Activated T-cell treated with anti-CD3 and anti-CD28 coated beads, Interleukin-2, amount 50 U/mL, for 4 hours (primary cell): ENCODE measurements at regions not wholly inside any gene's neighbourhood (a gene's known extent, or its start where the extent isn't known, plus 50 kb on each side); places are given as distances from the start of the nearest gene placed in this dataset.
"Not testable (repeated sequence)": the region's sequence is repeated elsewhere in the genome, so short reads cannot be mapped to it uniquely, and the experiment has no call there.

ENCODE experiments used
- ATAC-seq, 2 donors: fragments of 200-7000 bp; cut with Tn5 transposase; one replicate each; pipeline ENCODE4 v1.10.0; 2021
- DNase-seq: peaks from one replicate; pipeline ENCODE4 v3.0.0-alpha.2; 2020
- H3K27me3 Mint-ChIP-seq: one replicate; pipeline ENCODE4 v1.8.0; 2021; ENCODE audit warnings: low read depth, mixed read lengths
- H3K36me3 Mint-ChIP-seq: one replicate; pipeline ENCODE4 v1.8.0; 2022; ENCODE audit warnings: mixed read lengths; ENCODE audit not compliant: insufficient read depth
- H3K4me1 Mint-ChIP-seq: one replicate; pipeline ENCODE4 v1.8.0; 2021; ENCODE audit warnings: low read depth, mixed read lengths
- H3K4me3 Mint-ChIP-seq: one replicate; pipeline ENCODE4 v1.8.0; 2021; ENCODE audit warnings: mild to moderate bottlenecking, moderate library complexity, mixed read lengths
- H3K9me3 Mint-ChIP-seq: one replicate; pipeline ENCODE4 v1.8.0; 2021; ENCODE audit warnings: mixed read lengths

DNA sequence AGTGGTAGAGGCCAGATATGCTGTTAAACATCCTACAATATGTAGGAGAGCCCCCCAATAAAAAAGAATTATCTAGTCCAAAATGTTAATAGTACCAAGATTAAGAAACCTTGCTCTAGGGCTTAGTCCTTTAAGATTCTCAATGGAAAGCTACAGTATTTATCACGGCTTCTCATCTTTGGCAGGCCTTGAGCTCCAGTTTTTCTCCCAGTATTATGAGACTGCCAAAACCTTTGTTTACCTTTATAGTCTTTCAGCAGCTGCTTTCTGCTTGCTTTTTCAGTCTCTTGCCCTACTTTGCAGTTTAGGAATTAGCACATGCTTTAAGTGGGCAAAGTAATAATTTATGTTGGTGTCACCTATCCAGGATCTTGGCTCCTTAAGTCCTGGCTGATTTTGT is 59.7 kb downstream of the NHLRC1 start:
- no peaks in the 10 kb centered on the region for H3K36me3 Mint-ChIP-seq
- H3K4me1 Mint-ChIP-seq = no peaks in the 10 kb centered on the region

DNA sequence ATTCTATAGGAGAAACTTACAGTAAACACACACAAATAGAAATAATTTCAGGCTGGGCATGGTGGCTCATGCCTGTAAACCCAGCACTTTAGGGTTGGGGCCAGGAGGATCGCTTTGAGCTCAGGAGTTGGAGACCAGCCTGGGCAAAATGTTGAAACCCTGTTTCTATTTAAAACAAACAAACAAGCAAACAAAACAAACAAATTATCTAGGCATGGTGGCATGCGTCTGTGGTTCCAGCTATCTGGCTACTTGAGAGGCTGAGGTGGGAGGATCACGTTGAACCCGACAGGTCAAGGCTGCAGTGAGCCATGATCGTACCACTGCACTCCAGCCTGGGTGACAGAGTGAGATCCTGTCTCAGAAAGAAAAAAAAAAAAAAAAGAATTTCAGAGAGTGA is 64.0 kb downstream of the NHLRC1 start:
- Mint-ChIP-seq H3K9me3 (peaks cover 4% of the 10 kb centered on the region), H3K4me3 (no peak overlapping the region), H3K36me3 (no peaks in the 10 kb centered on the region), H3K4me1 (no peaks in the 10 kb centered on the region), H3K27me3 (peaks cover 4% of the 10 kb centered on the region)
- no peak for DNase-seq
- ATAC-seq = no peak

More for the DNA sequence above, 59.7 kb downstream of the NHLRC1 start:
- Mint-ChIP-seq H3K27me3 (peaks cover 5% of the 10 kb centered on the region), H3K9me3 (peaks cover 4% of the 10 kb centered on the region), H3K4me3 (no peak overlapping the region)
- DNase-seq (no peak), ATAC-seq (no peak)

DNA sequence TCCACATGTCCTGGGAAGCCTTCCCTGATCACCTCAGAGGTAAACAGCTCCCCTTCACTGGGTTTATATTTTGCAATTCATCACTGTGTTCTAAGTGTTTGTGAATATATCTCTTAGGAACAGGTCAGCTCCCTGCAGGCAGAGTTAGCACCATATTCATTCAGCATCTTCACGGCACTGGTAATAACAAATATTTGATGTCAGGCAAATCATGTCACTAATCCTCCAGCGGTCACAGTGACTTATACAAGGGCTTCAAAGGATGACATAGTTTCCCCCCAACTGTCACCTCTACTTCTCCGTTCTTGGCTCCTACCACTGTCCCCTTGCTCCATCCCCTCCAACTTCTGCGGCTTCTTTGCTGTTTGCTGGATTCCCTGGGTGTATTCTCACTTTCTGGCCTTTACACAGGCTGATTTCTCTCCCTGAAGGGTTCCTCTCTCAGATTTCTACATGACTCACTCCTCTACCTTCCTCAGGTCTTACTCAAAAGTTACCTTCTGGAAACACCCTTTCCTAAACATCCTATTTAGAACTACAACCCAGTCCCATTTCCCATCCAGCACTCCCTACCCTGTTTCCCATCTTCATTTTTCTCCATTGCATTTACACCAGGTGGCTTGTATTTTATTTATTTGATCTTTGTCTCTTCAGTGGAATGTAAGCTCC is 66.6 kb downstream of the NHLRC1 start:
- Mint-ChIP-seq H3K9me3 (no peaks in the 10 kb centered on the region), H3K4me1 (no peaks in the 10 kb centered on the region), H3K27me3 (peaks cover 7% of the 10 kb centered on the region), H3K36me3 (no peaks in the 10 kb centered on the region), H3K4me3 (no peak overlapping the region)
- DNase-seq (no peak), ATAC-seq (no peak)

DNA sequence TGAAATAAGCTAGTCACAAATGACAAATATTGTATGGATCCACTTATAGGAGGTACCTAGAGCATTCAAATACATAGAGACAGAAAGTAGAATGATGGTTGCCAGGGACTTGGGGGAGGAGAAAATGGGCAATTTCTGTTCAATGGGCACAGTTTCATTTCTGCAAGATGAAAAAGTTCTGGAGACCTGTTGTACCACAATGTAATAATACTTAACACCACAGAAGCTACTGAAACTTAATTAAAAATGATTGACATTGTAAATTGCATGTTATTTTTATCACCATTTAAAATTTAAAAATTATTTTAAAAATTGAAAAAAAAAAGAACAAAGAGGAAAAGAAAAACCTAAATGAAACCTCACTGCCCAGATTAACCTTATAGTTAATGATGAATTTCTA is 67.4 kb downstream of the NHLRC1 start:
- H3K4me1 Mint-ChIP-seq = no peaks in the 10 kb centered on the region
- H3K9me3 Mint-ChIP-seq = no peaks in the 10 kb centered on the region
- ATAC-seq (no peak), DNase-seq (no peak)
- no peak overlapping the region for H3K4me3 Mint-ChIP-seq
- peaks cover 7% of the 10 kb centered on the region for H3K27me3 Mint-ChIP-seq
- no peaks in the 10 kb centered on the region for H3K36me3 Mint-ChIP-seq

DNA sequence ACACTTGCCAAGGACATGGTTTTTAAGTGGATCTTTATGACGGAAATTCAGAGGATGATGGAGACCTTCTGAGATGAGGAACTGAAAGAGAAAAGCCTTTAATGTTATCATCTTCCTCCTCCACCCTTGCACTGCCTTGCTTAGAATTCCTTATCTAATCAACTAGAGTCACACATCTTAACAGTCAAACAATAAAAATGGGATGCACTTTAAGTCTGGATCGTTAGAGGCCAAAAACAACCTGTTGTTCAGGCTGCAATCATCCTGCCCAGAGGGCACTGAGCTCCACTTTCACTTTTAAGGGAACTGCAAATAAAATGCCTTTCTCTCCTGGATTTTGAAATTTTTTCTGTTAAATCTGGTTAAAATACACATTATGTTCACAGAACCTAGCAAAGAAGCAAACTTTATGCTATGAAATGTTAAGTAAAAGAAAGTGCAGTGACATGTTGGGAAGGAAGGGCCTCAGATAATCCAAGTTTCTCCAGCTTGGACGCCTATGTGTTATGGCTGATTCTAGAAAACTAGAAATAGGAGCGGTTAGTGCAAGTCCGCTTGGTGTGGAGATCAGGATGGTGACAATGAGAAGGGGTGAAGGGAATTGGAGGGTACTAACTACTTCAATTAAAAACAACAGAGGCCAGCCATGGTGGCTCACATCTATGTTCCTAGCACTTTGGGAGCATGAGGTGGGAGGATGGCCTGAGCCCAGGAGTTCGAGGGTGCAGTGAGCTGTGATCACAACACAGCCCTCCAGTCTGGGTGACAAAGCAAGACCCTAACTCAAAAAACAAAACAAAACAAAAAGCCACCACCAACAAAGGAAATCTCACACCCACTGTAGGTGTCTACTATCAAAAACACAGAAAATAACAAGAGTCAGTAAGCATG is 66.4 kb upstream of the KIF13A start:
- Mint-ChIP-seq H3K9me3 (no peaks in the 10 kb centered on the region), H3K4me3 (no peak overlapping the region)
- DNase-seq = no peak

DNA sequence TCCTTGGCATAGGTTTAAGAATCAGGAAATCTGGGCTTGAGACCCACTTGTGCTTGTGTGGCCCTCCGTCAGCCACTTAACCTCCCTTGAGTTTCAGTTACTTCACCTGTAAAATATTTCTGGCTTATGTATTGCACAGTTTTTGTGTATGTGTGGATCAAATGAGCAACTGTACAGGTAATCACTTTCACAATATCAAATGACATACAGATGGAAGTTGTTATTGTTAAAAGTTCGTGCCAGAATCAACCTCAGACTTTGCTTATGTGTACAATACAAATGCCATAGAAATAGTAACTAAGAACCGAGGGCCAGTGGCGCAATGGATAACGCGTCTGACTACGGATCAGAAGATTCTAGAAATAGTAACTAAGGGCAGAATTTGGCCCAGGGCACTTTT is 65.6 kb upstream of the KIF13A start:
- Mint-ChIP-seq H3K36me3 (no peaks in the 10 kb centered on the region), H3K9me3 (no peaks in the 10 kb centered on the region), H3K4me1 (no peaks in the 10 kb centered on the region), H3K4me3 (no peak overlapping the region), H3K27me3 (peaks cover 7% of the 10 kb centered on the region)
- DNase-seq (no peak), ATAC-seq (no peak)

More for the DNA sequence above, 66.4 kb upstream of the KIF13A start:
- Mint-ChIP-seq H3K36me3 (no peaks in the 10 kb centered on the region), H3K4me1 (no peaks in the 10 kb centered on the region), H3K27me3 (peaks cover 7% of the 10 kb centered on the region)
- ATAC-seq = no peak

DNA sequence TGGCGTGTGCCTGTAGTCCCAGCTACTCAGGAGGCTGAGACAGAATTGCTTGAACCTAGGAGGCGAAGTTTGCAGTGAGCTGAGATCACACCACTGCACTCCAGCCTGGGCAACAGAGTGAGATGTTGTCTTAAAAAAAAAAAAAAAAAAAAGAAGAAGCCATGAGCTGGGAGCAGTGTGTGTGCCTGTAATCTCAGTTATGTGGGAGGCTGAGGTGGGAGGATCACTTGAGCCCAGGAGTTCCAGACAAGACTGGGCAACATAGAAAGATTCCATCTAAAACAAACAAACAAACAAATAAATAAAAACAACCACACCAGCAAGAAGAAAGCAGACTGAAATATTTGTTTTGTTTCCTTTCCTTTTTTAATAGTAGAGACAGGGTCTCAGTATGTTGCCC is 62.2 kb upstream of the KIF13A start:
- Mint-ChIP-seq H3K27me3 (peaks cover 3% of the 10 kb centered on the region), H3K4me1 (no peaks in the 10 kb centered on the region), H3K36me3 (no peaks in the 10 kb centered on the region), H3K4me3 (no peak overlapping the region), H3K9me3 (no peaks in the 10 kb centered on the region)
- ATAC-seq (no peak), DNase-seq (no peak)

DNA sequence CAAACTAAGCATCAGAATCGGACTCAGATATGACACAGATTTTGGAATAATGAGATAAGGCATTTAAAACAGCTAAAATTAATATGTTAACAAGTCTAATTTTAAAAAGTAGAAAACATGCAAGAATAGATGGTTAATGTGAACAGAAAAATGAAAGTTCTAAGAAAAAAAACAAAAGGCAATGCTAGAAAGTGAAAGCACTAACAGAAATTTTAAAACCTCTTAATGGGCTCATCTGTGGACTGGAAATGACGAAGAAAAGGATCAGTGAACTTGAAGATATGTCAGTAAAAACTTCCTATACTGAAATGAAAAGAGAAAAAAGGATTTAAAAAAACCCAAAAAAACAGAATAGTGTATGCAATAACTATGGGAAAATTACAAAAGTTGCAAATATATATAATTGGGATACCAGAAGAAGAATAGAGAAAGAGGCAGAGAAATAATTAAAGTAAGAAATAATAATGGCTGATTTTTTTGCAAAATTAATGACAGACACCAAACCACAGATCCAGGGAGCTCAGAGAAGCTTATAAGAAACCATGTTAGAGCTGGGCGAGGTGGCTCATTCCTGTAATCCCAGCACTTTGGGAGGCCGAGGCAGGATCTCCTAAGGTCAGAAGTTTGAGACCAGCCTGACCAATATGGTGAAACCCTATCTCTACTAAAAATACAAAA is 61.7 kb upstream of the KIF13A start:
- Mint-ChIP-seq H3K9me3 (no peaks in the 10 kb centered on the region), H3K4me3 (no peak overlapping the region), H3K27me3 (peaks cover 3% of the 10 kb centered on the region), H3K4me1 (no peaks in the 10 kb centered on the region), H3K36me3 (no peaks in the 10 kb centered on the region)
- no peak for ATAC-seq
- no peak for DNase-seq

DNA sequence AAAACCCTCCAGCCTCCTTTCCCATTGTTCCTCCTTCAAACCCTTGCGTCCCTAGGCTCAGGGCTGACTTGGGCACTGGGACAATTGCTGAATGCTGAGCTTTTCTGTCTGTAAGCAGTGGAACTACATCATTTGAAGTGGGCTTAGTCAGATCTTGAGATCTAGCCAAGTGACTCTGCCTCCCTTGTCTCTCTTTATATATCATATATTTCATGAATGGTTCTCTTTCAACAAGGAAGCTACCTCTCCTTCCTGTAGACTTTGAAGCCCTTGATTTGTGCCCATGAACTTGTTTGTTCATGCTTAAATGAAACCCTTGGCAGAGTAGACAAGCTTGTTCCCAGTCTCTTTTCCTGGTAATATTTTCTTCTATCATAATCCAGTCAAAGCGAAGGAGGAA is 60.0 kb upstream of the KIF13A start:
- DNase-seq (no peak), ATAC-seq (no peak)
- Mint-ChIP-seq H3K4me3 (no peak overlapping the region), H3K4me1 (no peaks in the 10 kb centered on the region), H3K9me3 (no peaks in the 10 kb centered on the region), H3K36me3 (no peaks in the 10 kb centered on the region), H3K27me3 (no peaks in the 10 kb centered on the region)

DNA sequence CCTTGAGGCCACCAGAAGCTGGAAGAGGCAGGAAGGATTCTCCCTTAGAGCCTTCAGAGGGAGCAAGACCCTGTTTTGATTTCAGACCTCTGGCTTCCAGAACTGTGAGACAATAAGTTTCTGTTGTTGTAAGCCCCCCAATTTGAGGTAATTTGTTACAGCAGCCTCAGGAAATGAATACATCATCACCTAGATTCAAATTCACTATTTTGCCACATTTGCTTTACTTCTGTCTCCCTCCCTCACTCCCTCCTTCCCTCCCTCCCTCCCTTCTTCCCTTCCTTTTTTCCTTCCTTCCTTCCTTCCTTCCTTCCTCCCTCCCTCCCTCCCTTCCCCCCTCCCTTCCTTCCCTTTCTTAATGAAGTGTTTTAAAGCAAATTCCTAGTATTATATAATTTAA is 58.1 kb upstream of the KIF13A start:
- no peak overlapping the region for H3K4me3 Mint-ChIP-seq
- DNase-seq (no peak), ATAC-seq (no peak)
- no peaks in the 10 kb centered on the region for H3K4me1 Mint-ChIP-seq
- no peaks in the 10 kb centered on the region for H3K9me3 Mint-ChIP-seq
- no peaks in the 10 kb centered on the region for H3K36me3 Mint-ChIP-seq
- H3K27me3 Mint-ChIP-seq = no peaks in the 10 kb centered on the region

DNA sequence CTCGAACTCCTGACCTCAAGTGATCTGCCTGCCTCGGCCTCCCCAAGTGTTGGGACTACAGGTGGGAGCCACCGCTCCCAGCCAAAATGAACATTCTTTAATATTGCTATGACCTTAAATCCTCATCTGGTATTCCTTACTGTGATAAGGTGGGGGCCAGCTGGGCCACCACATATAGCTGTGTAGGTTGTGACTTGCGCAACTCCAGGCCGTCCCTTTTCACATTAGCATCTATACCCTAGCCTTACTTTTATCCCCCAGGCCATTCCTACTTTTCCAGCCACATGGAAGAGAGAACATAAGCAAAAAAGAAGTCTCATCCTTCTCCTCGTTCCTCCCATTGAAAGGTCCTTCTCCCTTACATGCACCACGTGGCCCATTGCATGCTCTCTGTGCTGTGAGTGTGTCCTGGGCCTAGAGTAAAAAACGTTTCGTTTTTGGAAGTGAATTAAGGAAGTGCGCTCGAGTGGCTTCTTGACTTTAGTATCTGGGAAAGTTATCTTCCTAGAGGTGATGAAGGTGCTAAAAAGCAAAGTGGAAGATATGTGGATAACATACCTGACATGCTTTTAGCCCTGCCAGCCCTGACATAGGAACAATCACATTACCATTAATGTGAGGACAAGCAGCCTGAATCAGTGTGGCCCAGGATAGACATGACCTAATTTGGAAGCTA is 56.8 kb upstream of the KIF13A start:
- Mint-ChIP-seq H3K4me3 (no peak overlapping the region), H3K9me3 (no peaks in the 10 kb centered on the region), H3K4me1 (no peaks in the 10 kb centered on the region), H3K27me3 (no peaks in the 10 kb centered on the region), H3K36me3 (no peaks in the 10 kb centered on the region)
- DNase-seq = no peak
- ATAC-seq = no peak

DNA sequence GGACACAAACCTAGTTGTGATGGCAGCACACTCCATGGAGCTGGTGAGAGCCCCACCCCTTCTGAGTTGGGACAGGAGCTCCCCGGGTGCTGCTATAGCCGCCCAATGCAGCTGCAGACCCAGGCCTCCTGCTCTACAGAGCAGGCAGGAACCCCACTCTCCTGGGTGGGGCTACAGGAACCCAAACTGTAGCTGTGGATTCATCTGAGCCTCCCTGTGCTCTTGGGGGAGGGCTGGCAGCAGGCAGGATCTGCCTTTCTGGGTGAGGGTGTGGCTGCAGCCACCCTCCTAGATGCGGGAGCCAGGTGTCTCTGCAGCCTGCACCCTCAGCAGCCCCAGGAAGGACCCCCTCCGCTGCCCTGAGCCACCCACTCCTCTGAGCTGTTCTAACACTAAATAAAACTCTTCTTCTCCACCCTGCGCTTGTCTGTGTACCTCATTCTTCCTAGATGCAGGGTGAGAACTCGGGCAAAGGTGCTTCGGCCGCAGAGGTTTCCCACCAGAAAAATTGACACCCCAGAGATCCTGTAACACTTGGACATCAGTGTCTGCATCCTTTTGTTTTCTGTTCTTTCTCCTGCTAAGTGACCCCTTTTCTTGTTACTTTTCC is 55.2 kb upstream of the KIF13A start:
- Mint-ChIP-seq H3K4me1 (no peaks in the 10 kb centered on the region), H3K9me3 (no peaks in the 10 kb centered on the region), H3K4me3 (no peak overlapping the region), H3K36me3 (no peaks in the 10 kb centered on the region), H3K27me3 (no peaks in the 10 kb centered on the region)
- DNase-seq (no peak), ATAC-seq (peak in 1 of 2 donors; percentile 21)

DNA sequence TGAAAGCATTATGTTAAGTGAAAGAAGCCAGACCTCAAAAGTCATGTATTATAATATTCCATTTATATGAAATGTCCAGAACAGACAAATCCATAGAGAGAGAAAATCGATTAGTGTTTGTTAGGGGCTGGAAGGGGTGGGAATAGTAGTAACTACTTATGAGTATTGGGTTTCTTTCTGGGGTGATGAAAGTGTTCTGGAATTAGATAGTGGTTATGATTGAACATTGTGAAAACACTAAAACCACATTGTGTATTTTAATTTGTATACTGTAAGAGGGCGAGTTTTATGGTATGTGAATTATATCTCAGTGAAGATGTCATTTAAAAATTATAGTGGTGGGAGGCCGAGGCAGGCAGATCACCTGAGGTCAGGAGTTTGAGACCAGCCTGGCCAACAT is 52.0 kb upstream of the KIF13A start:
- H3K4me1 Mint-ChIP-seq = no peaks in the 10 kb centered on the region
- no peaks in the 10 kb centered on the region for H3K36me3 Mint-ChIP-seq
- H3K9me3 Mint-ChIP-seq = no peaks in the 10 kb centered on the region
- DNase-seq = no peak
- ATAC-seq = no peak
- H3K27me3 Mint-ChIP-seq = peaks cover 2% of the 10 kb centered on the region
- H3K4me3 Mint-ChIP-seq = no peak overlapping the region

DNA sequence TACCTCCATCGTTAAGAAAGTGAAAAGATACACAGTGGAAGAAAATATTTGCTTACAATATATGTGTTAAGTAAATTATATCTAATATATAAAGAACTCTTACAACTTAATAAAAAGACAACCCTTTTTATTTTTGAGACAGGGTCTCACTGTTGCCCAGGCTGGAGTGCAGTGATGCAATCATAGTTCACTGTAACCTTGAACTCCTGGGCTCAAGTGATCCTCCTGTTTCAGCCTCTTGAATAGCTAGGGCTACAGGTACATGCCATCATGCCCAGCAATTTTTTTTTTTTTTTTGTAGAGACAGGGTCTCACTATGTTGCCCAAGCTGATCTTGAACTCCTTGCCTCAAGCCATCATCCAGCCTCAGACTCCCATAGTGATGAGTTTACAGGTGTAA is 50.8 kb upstream of the KIF13A start:
- not testable (repeated sequence) for ATAC-seq, H3K9me3 Mint-ChIP-seq, H3K36me3 Mint-ChIP-seq, H3K4me1 Mint-ChIP-seq, DNase-seq, H3K27me3 Mint-ChIP-seq, H3K4me3 Mint-ChIP-seq
